IPS-18a (cell line): ENCODE measurements at regions not wholly inside any gene's neighbourhood (a gene's known extent, or its start where the extent isn't known, plus 50 kb on each side); places are given as distances from the start of the nearest gene placed in this dataset.

Experiments
- H3K27ac ChIP-seq: one replicate; pipeline ENCODE4 v1.5.1; 2013; ENCODE audit warnings: low read length
- H3K27me3 ChIP-seq: one replicate; pipeline ENCODE4 v1.6.1; 2013; ENCODE audit warnings: mild to moderate bottlenecking, low read length; ENCODE audit not compliant: control insufficient read depth, insufficient read depth
- H3K36me3 ChIP-seq: one replicate; pipeline ENCODE4 v1.6.1; 2013; ENCODE audit warnings: low read depth, low read length; ENCODE audit not compliant: control insufficient read depth
- H3K4me1 ChIP-seq: one replicate; pipeline ENCODE4 v1.6.1; 2013; ENCODE audit warnings: low read depth, low read length; ENCODE audit not compliant: control insufficient read depth
- H3K4me3 ChIP-seq: one replicate; pipeline ENCODE4 v1.5.1; 2013; ENCODE audit warnings: low read length
- H3K9ac ChIP-seq: one replicate; pipeline ENCODE4 v1.6.1; 2013; ENCODE audit warnings: mild to moderate bottlenecking, low read length, moderate library complexity
- H3K9me3 ChIP-seq: one replicate; pipeline ENCODE4 v1.6.1; 2013; ENCODE audit warnings: low read depth, low read length; ENCODE audit not compliant: control insufficient read depth

- H3K27me3 ChIP-seq = no peaks in the 10 kb centered on the region
- no peaks in the 10 kb centered on the region for H3K4me1 ChIP-seq
- H3K36me3 ChIP-seq = no peaks in the 10 kb centered on the region
- no peaks in the 10 kb centered on the region for H3K9me3 ChIP-seq
- H3K27ac ChIP-seq = no peak overlapping the region
- no peak overlapping the region for H3K9ac ChIP-seq
- H3K4me3 ChIP-seq = no peak overlapping the region
Observed at GRCh38 chr15:69624816-69625215, 172.2 kb downstream of the RPLP1 start.

- H3K4me1 ChIP-seq = no peaks in the 10 kb centered on the region
- no peaks in the 10 kb centered on the region for H3K27me3 ChIP-seq
- no peaks in the 10 kb centered on the region for H3K9me3 ChIP-seq
- H3K36me3 ChIP-seq = no peaks in the 10 kb centered on the region
- H3K4me3 ChIP-seq = no peak overlapping the region
- H3K27ac ChIP-seq = no peak overlapping the region
- no peak overlapping the region for H3K9ac ChIP-seq
Observed at GRCh38 chr15:69625328-69625727, 172.7 kb downstream of the RPLP1 start.

- Histone ChIP-seq H3K36me3 (no peaks in the 10 kb centered on the region), H3K9ac (no peak overlapping the region), H3K9me3 (no peaks in the 10 kb centered on the region), H3K27ac (no peak overlapping the region), H3K4me1 (no peaks in the 10 kb centered on the region), H3K27me3 (no peaks in the 10 kb centered on the region), H3K4me3 (no peak overlapping the region)
Observed at GRCh38 chr15:69626095-69627066, 173.8 kb downstream of the RPLP1 start.

GRCh38 chr15:69627548-69628158 is 175.0 kb downstream of the RPLP1 start:
- Histone ChIP-seq H3K27me3 (no peaks in the 10 kb centered on the region), H3K9me3 (no peaks in the 10 kb centered on the region), H3K27ac (no peak overlapping the region)

GRCh38 chr15:69628256-69629093 is 175.9 kb downstream of the RPLP1 start:
- Histone ChIP-seq H3K27ac (no peak overlapping the region), H3K4me3 (no peak overlapping the region), H3K9me3 (no peaks in the 10 kb centered on the region), H3K9ac (no peak overlapping the region), H3K36me3 (no peaks in the 10 kb centered on the region), H3K4me1 (no peaks in the 10 kb centered on the region), H3K27me3 (no peaks in the 10 kb centered on the region)

More at GRCh38 chr15:69627548-69628158, 175.0 kb downstream of the RPLP1 start:
- Histone ChIP-seq H3K4me3 (no peak overlapping the region), H3K36me3 (no peaks in the 10 kb centered on the region), H3K9ac (no peak overlapping the region), H3K4me1 (no peaks in the 10 kb centered on the region)

- Histone ChIP-seq H3K4me1 (no peaks in the 10 kb centered on the region), H3K9ac (no peak overlapping the region), H3K36me3 (no peaks in the 10 kb centered on the region), H3K9me3 (no peaks in the 10 kb centered on the region), H3K4me3 (no peak overlapping the region), H3K27ac (no peak overlapping the region), H3K27me3 (no peaks in the 10 kb centered on the region)
Observed at GRCh38 chr15:69629631-69630161, 177.1 kb downstream of the RPLP1 start.

GRCh38 chr15:69631005-69631404 is 178.4 kb downstream of the RPLP1 start:
- H3K27me3 ChIP-seq = no peaks in the 10 kb centered on the region

GRCh38 chr15:69631978-69632377 is 179.4 kb downstream of the RPLP1 start:
- H3K4me3 ChIP-seq = no peak overlapping the region
- no peak overlapping the region for H3K9ac ChIP-seq
- H3K36me3 ChIP-seq = no peaks in the 10 kb centered on the region
- no peaks in the 10 kb centered on the region for H3K9me3 ChIP-seq
- no peaks in the 10 kb centered on the region for H3K27me3 ChIP-seq
- no peaks in the 10 kb centered on the region for H3K4me1 ChIP-seq
- no peak overlapping the region for H3K27ac ChIP-seq

More at GRCh38 chr15:69631005-69631404, 178.4 kb downstream of the RPLP1 start:
- H3K9ac ChIP-seq = no peak overlapping the region
- H3K27ac ChIP-seq = no peak overlapping the region
- no peaks in the 10 kb centered on the region for H3K4me1 ChIP-seq
- H3K36me3 ChIP-seq = no peaks in the 10 kb centered on the region
- H3K9me3 ChIP-seq = no peaks in the 10 kb centered on the region
- H3K4me3 ChIP-seq = no peak overlapping the region

GRCh38 chr15:69634860-69635259 is 182.2 kb downstream of the RPLP1 start:
- H3K27ac ChIP-seq = no peak overlapping the region
- no peaks in the 10 kb centered on the region for H3K9me3 ChIP-seq
- no peak overlapping the region for H3K9ac ChIP-seq
- no peaks in the 10 kb centered on the region for H3K36me3 ChIP-seq
- H3K27me3 ChIP-seq = no peaks in the 10 kb centered on the region
- H3K4me3 ChIP-seq = no peak overlapping the region
- H3K4me1 ChIP-seq = no peaks in the 10 kb centered on the region

- H3K27ac ChIP-seq = no peak overlapping the region
- H3K4me1 ChIP-seq = no peaks in the 10 kb centered on the region
- no peak overlapping the region for H3K9ac ChIP-seq
- H3K27me3 ChIP-seq = no peaks in the 10 kb centered on the region
- no peaks in the 10 kb centered on the region for H3K36me3 ChIP-seq
- H3K9me3 ChIP-seq = peaks cover 5% of the 10 kb centered on the region
- no peak overlapping the region for H3K4me3 ChIP-seq
Observed at GRCh38 chr15:69636169-69636915, 183.7 kb downstream of the RPLP1 start.
